GM19043 (cell line): ENCODE measurements at regions not wholly inside any gene's neighbourhood (a gene's known extent, or its start where the extent isn't known, plus 50 kb on each side); places are given as distances from the start of the nearest gene placed in this dataset.

Experiments used
- ATAC-seq: cut with Tn5 transposase; IDR thresholded peaks from one replicate; pipeline ENCODE4 v1.9.1; 2021; ENCODE audit warnings: low read depth; ENCODE audit not compliant: unreplicated experiment

- ATAC-seq: no peak
Observed at GRCh38 chr20:23156170-23156841, 70.2 kb upstream of the CD93 start.

- no peak for ATAC-seq
Observed at GRCh38 chr20:23155141-23155590, 69.0 kb upstream of the CD93 start.

GRCh38 chr20:23153696-23154341 lies 67.7 kb upstream of the CD93 start:
- no peak for ATAC-seq

DNA sequence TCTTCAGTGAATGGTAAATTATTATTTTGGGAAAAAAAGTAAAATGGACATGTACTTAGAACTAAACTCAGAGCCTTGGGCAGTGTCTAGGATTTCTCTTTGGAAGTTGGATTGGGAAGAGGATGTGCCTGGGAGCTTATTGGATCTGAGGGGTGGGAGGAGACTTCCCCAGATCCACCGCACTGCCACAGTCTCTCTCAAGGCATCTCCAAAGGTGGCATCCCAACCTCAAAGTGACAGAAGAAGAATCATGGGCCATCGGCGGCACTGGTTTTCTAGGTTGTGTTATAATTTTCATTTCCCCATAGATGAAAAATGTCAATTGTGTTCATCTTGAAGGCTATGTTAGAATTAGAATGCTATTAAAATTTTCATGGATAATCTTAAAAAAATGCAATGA lies 66.8 kb upstream of the CD93 start:
- no peak for ATAC-seq

DNA sequence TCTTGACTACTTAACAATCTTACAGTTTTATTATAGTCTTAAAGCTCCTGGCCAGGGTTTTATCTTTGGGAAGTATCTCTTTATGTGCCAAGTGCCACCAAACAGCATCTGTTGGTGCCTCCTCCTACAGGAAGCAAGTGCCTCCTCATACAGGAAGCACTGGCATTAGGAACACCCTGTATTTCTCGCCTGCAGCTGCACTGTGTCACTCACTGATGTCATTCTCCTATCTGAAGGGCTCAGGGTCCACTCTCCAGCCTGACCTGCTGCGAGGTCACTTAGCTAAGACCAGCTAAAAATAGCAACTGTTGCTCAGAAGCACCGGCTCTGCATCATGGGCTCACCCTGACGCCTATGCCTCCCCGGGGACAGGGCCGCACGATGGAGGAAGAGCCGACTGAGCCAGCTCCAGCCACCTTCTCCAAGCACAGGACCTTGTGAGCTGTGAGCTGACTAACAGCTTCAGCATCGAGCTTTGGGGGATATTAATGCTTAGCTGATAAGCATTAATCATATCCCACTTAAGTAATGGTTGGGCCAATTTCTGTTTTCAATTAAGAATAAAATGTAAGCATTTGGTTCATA lies 66.3 kb upstream of the CD93 start:
- no peak for ATAC-seq

- ATAC-seq: no peak
Observed at GRCh38 chr20:23151885-23152284, 65.8 kb upstream of the CD93 start.

GRCh38 chr20:23151008-23151703 lies 65.0 kb upstream of the CD93 start:
- ATAC-seq: no peak

- no peak for ATAC-seq
Observed at GRCh38 chr20:23150304-23151007, 64.3 kb upstream of the CD93 start.

DNA sequence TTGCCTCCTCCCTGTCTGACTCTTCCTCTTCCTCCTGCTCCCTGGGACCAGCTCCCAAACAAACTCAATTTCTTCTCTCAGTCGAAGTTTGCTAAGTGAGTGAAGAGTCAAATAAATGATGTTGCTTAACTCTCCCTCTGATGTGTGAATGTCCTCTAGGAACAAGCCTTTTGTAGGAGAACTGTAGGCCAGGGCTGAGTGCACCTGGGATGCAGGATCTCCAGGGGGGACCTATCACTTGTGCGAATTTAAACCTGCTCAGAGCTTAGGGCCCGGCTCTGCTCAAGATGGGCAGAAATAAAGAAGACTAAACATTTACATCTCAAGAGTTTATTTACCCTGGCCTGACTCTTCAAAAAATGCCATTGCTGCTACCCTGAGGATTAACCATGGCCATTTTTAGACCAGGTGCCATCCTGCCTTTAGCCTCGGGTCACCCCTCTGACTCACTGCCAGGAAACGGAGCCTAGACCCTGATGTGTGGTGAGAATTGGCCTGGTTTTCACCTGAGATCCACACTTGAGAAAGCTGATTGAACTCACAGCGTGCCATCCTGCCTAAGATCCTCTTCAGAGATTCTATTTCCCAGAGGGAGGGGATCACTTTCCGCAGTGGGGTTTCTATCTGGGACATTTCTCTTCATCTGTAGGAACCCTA lies 63.6 kb upstream of the CD93 start:
- no peak for ATAC-seq

DNA sequence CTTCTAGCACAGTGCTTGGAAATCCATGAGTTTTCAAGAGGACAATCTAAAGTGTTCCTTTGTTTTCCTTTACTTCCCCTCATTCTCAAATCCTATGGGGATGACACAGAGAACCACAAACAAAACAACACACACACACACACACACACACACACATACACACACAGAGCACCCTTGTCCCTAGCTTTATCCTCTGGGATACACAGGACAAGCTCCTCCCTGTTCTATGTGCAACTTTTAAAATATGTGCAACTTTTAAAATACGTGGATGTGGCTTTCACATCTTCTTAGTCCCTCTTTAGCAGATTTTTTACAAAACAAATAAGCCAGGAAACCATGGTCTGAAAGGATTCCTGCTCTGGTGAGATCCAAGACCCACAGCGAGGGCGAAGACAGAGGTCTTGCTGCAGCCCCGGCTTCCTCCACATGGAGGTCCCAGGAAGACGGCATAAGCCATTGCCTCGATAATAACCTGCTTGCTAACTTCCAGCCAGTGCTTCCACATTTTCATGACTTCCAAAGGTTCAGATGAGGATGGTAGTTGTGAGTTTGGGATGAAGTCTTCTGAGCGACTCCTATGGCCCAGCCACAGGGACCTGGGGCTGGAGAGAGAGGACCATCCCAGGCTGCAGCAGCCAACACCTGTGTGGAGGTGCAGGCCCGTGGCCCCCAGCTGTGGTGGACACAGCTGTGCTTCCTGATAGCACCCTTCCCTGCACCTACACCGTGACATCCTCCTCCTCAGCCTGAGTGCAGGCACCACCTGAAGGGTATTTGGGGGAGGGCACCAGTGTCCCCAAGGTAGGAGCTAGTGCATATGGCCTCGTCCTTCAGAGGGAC lies 62.8 kb upstream of the CD93 start:
- no peak for ATAC-seq

GRCh38 chr20:23147964-23148730 lies 62.0 kb upstream of the CD93 start:
- ATAC-seq: no peak

DNA sequence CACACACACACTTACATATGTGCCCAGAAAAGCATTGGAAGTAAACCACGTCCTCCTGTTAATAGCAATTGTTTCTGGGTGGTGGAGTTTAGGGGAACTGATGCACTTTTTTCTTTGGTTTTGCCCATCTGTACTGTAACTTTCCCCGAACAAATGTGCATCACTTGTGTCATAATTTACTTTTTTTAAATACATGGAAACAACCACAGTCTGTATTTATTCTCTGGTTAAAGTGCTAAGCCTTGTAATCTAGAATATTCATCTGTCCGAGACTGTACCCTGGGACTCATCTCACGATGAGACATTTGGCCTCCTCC lies 61.5 kb upstream of the CD93 start:
- no peak for ATAC-seq

DNA sequence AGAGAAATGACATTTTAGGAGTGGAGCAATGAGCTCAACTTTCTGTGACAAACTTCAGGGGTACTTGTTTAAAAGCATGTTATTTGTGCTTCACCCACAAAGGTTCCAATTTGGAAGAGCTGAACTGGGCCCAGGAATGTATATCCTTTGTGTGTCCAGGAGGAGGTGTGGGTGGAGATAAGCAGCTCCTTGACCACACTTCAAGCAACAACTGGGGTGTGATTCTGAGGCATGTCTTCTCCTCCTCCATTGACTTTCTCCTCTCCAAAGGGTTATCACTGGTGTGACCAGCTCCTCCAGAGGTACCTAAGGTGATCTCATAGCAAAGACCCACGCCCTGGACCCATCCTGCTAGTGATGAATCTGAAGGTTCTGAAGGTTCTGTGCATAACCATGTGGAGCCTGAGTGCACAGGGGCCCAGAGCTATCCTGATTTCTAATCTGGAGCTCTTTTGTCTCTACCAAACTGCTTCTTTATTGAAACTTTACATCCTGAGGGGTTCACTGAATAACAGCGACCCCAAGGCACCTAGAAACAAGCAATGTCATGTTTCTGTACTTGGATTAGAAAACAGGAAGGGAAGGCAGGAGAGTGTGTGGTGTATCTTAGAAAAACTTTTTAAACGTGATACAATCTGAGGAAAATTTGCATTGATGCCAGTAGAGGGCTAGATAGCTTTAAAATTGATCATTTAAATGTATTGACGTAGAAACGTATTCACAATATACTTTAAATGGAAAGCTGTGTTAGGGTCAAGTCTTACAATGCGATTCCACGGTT lies 60.9 kb upstream of the CD93 start:
- no peak for ATAC-seq

- ATAC-seq: no peak
Observed at GRCh38 chr20:23146181-23146580, 60.1 kb upstream of the CD93 start.

DNA sequence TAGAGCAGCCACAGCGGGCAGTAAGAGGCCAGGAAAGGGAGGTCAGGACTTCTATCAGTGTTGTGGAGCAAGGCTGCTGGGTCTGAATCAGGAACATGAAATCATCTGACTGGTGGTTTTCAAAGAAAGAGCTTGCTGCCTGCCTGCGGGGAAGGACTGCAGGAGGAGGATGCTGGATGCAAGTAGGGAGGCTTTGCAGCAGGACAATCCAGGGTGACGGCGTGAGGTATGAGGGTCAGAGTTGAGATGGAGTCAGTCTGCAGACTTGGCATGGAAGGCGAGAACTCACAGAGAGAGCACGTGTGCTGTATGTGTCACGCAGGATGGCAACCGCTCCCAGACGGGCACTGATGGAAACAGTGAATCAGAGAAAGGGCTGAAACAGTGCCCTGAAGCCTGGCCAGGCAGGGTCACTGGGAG lies 59.2 kb upstream of the CD93 start:
- no peak for ATAC-seq

- ATAC-seq: no peak
Observed at GRCh38 chr20:23144856-23145255, 58.7 kb upstream of the CD93 start.

GRCh38 chr20:23143986-23144690 lies 58.0 kb upstream of the CD93 start:
- no peak for ATAC-seq

DNA sequence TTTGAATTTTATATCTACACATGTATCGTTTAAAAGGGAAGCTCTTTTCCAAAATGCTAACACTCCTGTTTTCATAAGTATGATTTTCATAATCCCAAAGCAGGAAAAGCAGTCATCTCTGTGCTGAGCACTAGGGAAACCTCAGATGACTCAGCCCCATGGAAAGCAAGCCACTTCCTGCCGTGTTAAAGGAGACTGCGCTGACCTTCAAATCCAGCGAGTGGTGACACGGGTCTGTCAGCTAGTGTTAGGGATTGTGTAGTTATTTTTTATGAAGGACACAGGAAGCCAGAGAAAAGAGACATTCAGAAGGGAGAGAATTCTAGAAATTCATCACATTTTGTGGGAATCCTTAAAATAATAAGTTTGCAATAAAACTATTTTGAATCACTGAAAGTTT lies 57.0 kb upstream of the CD93 start:
- no peak for ATAC-seq
